GM20431 (cell line): ENCODE measurements at regions not wholly inside any gene's neighbourhood (a gene's known extent, or its start where the extent isn't known, plus 50 kb on each side); places are given as distances from the start of the nearest gene placed in this dataset.
"Not testable (repeated sequence)": the region's sequence is repeated elsewhere in the genome, so short reads cannot be mapped to it uniquely, and the experiment has no call there.

Experiments used
- in situ Hi-C: fragments of 300-500 bp; cut with MseI, MboI; formaldehyde crosslinking; loops from one replicate; pipeline ENCODE4 v1.15.0; 2020; ENCODE audit warnings: low sequenced_read_pairs; ENCODE audit not compliant: unreplicated experiment

- in situ Hi-C loops = no loop called here
Observed at GRCh38 chr14:30348445-30348844, 210.5 kb upstream of the G2E3 start.

- in situ Hi-C loops = no loop called here
Observed at GRCh38 chr14:30349520-30349919, 209.4 kb upstream of the G2E3 start.

- in situ Hi-C loops = no loop called here
Observed at GRCh38 chr14:30354439-30354838, 204.5 kb upstream of the G2E3 start.

GRCh38 chr14:30355431-30355913, 203.5 kb upstream of the G2E3 start:
- in situ Hi-C loops = no loop called here

- in situ Hi-C loops = no loop called here
Observed at GRCh38 chr14:30356438-30357202, 202.3 kb upstream of the G2E3 start.

- in situ Hi-C loops = no loop called here
Observed at GRCh38 chr14:30357791-30358190, 201.2 kb upstream of the G2E3 start.

GRCh38 chr14:30362369-30363218, 196.4 kb upstream of the G2E3 start:
- in situ Hi-C loops = no loop called here

- in situ Hi-C loops = not testable (repeated sequence)
Observed at GRCh38 chr14:30363219-30363880, 195.6 kb upstream of the G2E3 start.

- in situ Hi-C loops = no loop called here
Observed at GRCh38 chr14:30369502-30370180, 189.3 kb upstream of the G2E3 start.

GRCh38 chr14:30373053-30373452, 185.9 kb upstream of the G2E3 start:
- in situ Hi-C loops = no loop called here

GRCh38 chr14:30373526-30373925, 185.4 kb upstream of the G2E3 start:
- in situ Hi-C loops = no loop called here

- in situ Hi-C loops = no loop called here
Observed at GRCh38 chr14:30375296-30375892, 183.6 kb upstream of the G2E3 start.

GRCh38 chr14:30381861-30382480, 177.0 kb upstream of the G2E3 start:
- in situ Hi-C loops = no loop called here

- in situ Hi-C loops = no loop called here
Observed at GRCh38 chr14:30385925-30386324, 173.0 kb upstream of the G2E3 start.

- in situ Hi-C loops = no loop called here
Observed at GRCh38 chr14:30387871-30388270, 171.1 kb upstream of the G2E3 start.

GRCh38 chr14:30389134-30389876, 169.7 kb upstream of the G2E3 start:
- in situ Hi-C loops = no loop called here

- in situ Hi-C loops = no loop called here
Observed at GRCh38 chr14:30389877-30390385, 169.0 kb upstream of the G2E3 start.

- in situ Hi-C loops = no loop called here
Observed at GRCh38 chr14:30395065-30395464, 163.9 kb upstream of the G2E3 start.
